ENCODE measurements at regions not wholly inside any gene's neighbourhood (a gene's known extent, or its start where the extent isn't known, plus 50 kb on each side); places are given as distances from the start of the nearest gene placed in this dataset.

DNA sequence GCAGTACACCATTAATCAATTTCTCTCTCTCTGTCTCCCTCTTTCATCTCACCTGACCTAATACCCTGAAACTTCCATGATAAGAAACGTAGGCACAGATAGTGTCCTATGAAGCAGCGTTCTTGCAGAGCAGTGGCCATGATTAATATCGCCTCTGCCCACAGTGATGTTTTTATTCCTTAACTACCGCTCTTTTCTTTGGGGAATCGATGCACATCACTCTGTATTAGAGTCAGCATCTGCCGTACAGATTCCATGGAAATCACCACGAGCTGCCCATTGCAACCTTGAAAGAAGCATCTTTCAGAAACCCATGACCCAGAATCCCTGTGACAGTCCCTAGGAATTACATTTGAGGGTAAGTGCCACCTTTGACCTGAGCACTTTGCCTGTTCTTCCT lies 152.0 kb upstream of the ECI2 start:
- TF ChIP-seq, protein P1, sequence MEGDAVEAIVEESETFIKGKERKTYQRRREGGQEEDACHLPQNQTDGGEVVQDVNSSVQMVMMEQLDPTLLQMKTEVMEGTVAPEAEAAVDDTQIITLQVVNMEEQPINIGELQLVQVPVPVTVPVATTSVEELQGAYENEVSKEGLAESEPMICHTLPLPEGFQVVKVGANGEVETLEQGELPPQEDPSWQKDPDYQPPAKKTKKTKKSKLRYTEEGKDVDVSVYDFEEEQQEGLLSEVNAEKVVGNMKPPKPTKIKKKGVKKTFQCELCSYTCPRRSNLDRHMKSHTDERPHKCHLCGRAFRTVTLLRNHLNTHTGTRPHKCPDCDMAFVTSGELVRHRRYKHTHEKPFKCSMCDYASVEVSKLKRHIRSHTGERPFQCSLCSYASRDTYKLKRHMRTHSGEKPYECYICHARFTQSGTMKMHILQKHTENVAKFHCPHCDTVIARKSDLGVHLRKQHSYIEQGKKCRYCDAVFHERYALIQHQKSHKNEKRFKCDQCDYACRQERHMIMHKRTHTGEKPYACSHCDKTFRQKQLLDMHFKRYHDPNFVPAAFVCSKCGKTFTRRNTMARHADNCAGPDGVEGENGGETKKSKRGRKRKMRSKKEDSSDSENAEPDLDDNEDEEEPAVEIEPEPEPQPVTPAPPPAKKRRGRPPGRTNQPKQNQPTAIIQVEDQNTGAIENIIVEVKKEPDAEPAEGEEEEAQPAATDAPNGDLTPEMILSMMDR (conservative IDR thresholded peaks at IDR 0.05; ENCODE audit: low read length), result no peak
- TF ChIP-seq EZH2phosphoT487 (IDR thresholded peaks at IDR 0.05; ENCODE audit: borderline replicate concordance, low read depth, low read length), result no peak
